ENCODE measurements at regions not wholly inside any gene's neighbourhood (a gene's known extent, or its start where the extent isn't known, plus 50 kb on each side); places are given as distances from the start of the nearest gene placed in this dataset.

- Histone ChIP-seq H3K4me3 (ENCODE audit: low read depth, low read length) (no peak overlapping the region), H3K27ac (ENCODE audit: low read depth) (no peak overlapping the region), H3K36me3 (ENCODE audit: insufficient read depth) (no peaks in the 10 kb centered on the region), H3K4me1 (ENCODE audit: insufficient read depth) (no peaks in the 10 kb centered on the region)
- no peak for DNase-seq (ENCODE audit: extremely low spot score)
- WGBS, result 55% methylated on average over 5 of the region's 5 CpGs
Measured at GRCh38 chr2:103264058-103264768, 502.4 kb downstream of the TMEM182 start.

DNA sequence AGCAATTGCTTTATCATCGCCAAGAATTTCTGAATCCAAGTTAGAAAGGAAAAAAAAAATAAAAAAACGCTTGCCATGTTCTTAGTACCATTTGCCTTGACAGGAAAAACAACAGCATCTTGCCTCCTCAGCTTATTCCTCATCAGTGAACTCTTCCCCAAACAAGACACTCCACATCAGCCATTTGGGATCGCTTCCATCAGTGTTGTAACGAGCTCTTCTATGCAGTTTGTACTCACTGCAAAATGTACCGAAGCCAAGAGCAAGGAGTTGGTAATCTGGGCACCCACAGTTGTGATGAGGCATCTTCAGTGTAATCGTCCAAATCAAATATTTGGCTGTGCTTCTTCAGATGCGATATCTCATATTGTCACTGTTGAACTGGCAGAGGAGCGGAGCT, 503.7 kb downstream of the TMEM182 start:
- Histone ChIP-seq H3K4me1 (ENCODE audit: insufficient read depth) (no peaks in the 10 kb centered on the region), H3K27ac (ENCODE audit: low read depth) (no peak overlapping the region), H3K36me3 (ENCODE audit: insufficient read depth) (no peaks in the 10 kb centered on the region), H3K4me3 (ENCODE audit: low read depth, low read length) (no peak overlapping the region)
- WGBS, result 86% methylated on average over 8 of the region's 8 CpGs
- no peak for DNase-seq (ENCODE audit: extremely low spot score)

DNA sequence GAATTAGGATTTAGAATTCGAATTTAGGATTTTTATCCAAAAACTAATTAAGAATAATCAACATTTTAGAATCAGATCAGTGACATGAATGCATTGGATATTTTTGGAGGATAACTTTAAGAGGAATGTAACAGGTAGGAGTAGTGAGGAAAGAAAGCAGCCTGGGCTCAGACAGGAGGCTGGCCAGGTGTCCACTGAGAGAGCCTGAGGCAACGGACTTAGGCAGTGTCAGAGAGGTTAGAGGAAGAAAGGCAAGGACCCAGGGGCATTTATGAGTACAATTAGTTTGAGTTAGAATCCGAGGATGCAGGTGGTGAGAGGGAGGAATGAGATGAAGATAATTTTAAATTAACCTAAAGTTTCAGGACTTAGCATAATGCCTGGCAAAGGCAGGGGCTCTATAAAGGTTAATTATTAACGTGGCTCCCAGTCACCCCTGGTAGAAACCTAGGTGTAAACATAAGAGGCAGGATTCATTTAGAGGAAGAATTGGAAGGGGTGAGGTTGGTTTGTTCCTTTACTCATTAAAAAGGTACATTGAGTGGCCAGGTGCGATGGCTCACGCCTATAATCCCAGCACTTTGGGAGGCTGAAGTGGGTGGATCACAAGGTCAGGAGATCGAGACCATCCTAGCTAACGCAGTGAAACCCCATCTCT, 507.1 kb downstream of the TMEM182 start:
- Histone ChIP-seq H3K4me1 (ENCODE audit: insufficient read depth) (no peaks in the 10 kb centered on the region), H3K36me3 (ENCODE audit: insufficient read depth) (no peaks in the 10 kb centered on the region), H3K27ac (ENCODE audit: low read depth) (no peak overlapping the region), H3K4me3 (ENCODE audit: low read depth, low read length) (no peak overlapping the region)
- WGBS, result 73% methylated on average over 8 of the region's 8 CpGs
- no peak for DNase-seq (ENCODE audit: extremely low spot score)

- Histone ChIP-seq H3K4me3 (ENCODE audit: low read depth, low read length) (no peak overlapping the region), H3K27ac (ENCODE audit: low read depth) (no peak overlapping the region), H3K4me1 (ENCODE audit: insufficient read depth) (no peaks in the 10 kb centered on the region), H3K36me3 (ENCODE audit: insufficient read depth) (no peaks in the 10 kb centered on the region)
- no peak for DNase-seq (ENCODE audit: extremely low spot score)
- 90% methylated on average over 2 of the region's 2 CpGs for WGBS
Measured at GRCh38 chr2:103276869-103277268, 515.0 kb downstream of the TMEM182 start.

GRCh38 chr2:103284750-103285149, 522.9 kb downstream of the TMEM182 start:
- H3K4me1 ChIP-seq (ENCODE audit: insufficient read depth), result no peaks in the 10 kb centered on the region
- no peak overlapping the region for H3K27ac ChIP-seq (ENCODE audit: low read depth)
- 70% methylated on average over 4 of the region's 4 CpGs for WGBS
- no peak overlapping the region for H3K4me3 ChIP-seq (ENCODE audit: low read depth, low read length)
- H3K36me3 ChIP-seq (ENCODE audit: insufficient read depth), result no peaks in the 10 kb centered on the region
- no peak for DNase-seq (ENCODE audit: extremely low spot score)

DNA sequence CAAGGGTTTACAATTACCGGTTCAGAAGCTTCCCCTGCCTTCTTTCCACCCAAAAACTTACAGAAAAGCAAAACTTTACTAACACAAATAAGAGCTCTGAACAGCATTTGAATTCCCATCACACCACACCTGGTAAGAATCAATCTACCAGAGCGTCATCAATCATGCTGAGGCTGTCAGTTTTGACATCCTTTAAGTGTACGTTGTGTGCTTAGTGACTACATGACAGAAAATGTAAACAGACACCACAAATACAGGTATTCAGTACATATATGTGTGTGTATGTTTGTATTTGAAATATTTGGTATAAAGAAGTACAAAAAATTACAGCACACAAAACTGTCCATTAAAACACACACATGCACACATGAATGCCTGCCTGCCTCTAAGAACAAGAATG, 523.5 kb downstream of the TMEM182 start:
- no peaks in the 10 kb centered on the region for H3K36me3 ChIP-seq (ENCODE audit: insufficient read depth)
- DNase-seq (ENCODE audit: extremely low spot score), result no peak
- 71% methylated on average over 3 of the region's 3 CpGs for WGBS
- no peak overlapping the region for H3K27ac ChIP-seq (ENCODE audit: low read depth)
- no peak overlapping the region for H3K4me3 ChIP-seq (ENCODE audit: low read depth, low read length)
- H3K4me1 ChIP-seq (ENCODE audit: insufficient read depth), result no peaks in the 10 kb centered on the region

- Histone ChIP-seq H3K4me3 (ENCODE audit: low read depth, low read length) (no peak overlapping the region), H3K27ac (ENCODE audit: low read depth) (no peak overlapping the region), H3K36me3 (ENCODE audit: insufficient read depth) (no peaks in the 10 kb centered on the region), H3K4me1 (ENCODE audit: insufficient read depth) (no peaks in the 10 kb centered on the region)
- WGBS, result 81% methylated on average over 4 of the region's 4 CpGs
- no peak for DNase-seq (ENCODE audit: extremely low spot score)
Measured at GRCh38 chr2:103287746-103288145, 525.9 kb downstream of the TMEM182 start.

- WGBS, result 54% methylated on average over 5 of the region's 5 CpGs
- Histone ChIP-seq H3K4me1 (ENCODE audit: insufficient read depth) (no peaks in the 10 kb centered on the region), H3K4me3 (ENCODE audit: low read depth, low read length) (no peak overlapping the region), H3K27ac (ENCODE audit: low read depth) (no peak overlapping the region), H3K36me3 (ENCODE audit: insufficient read depth) (no peaks in the 10 kb centered on the region)
- no peak for DNase-seq (ENCODE audit: extremely low spot score)
Measured at GRCh38 chr2:103288696-103289095, 526.9 kb downstream of the TMEM182 start.

GRCh38 chr2:103289105-103289725, 527.4 kb downstream of the TMEM182 start:
- no peak for DNase-seq (ENCODE audit: extremely low spot score)
- H3K4me3 ChIP-seq (ENCODE audit: low read depth, low read length), result no peak overlapping the region
- H3K36me3 ChIP-seq (ENCODE audit: insufficient read depth), result no peaks in the 10 kb centered on the region
- no peak overlapping the region for H3K27ac ChIP-seq (ENCODE audit: low read depth)
- no peaks in the 10 kb centered on the region for H3K4me1 ChIP-seq (ENCODE audit: insufficient read depth)
- WGBS, result 33% methylated on average over 5 of the region's 5 CpGs

DNA sequence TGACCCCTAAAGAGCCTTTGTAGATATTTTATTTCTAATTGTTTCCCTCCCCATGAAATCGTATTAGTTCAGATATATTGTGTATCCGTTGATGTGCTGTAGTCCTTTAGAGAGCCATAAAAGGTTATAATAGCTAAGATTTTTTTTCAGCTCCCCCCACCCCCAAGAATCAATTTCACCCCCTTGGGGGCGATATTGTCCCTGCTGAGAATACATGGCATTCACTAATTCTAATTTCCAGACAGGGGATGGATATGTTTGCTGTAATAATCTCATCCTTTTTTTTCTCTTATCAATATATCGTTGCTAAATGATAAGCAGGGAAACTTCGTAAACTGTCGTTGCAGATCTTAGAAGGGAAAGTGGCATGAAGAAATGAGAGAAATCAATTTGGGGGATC, 530.7 kb downstream of the TMEM182 start:
- no peak for DNase-seq (ENCODE audit: extremely low spot score)
- WGBS, result 38% methylated on average over 6 of the region's 6 CpGs
- Histone ChIP-seq H3K27ac (ENCODE audit: low read depth) (no peak overlapping the region), H3K4me1 (ENCODE audit: insufficient read depth) (no peaks in the 10 kb centered on the region), H3K4me3 (ENCODE audit: low read depth, low read length) (no peak overlapping the region), H3K36me3 (ENCODE audit: insufficient read depth) (no peaks in the 10 kb centered on the region)

- H3K36me3 ChIP-seq (ENCODE audit: insufficient read depth), result no peaks in the 10 kb centered on the region
- DNase-seq (ENCODE audit: extremely low spot score), result no peak
- no peak overlapping the region for H3K27ac ChIP-seq (ENCODE audit: low read depth)
- no peaks in the 10 kb centered on the region for H3K4me1 ChIP-seq (ENCODE audit: insufficient read depth)
- WGBS, result 14% methylated on average over 16 of the region's 16 CpGs
- H3K4me3 ChIP-seq (ENCODE audit: low read depth, low read length), result no peak overlapping the region
Measured at GRCh38 chr2:103293067-103293741, 531.4 kb downstream of the TMEM182 start.

- no peak for DNase-seq (ENCODE audit: extremely low spot score)
- no peaks in the 10 kb centered on the region for H3K4me1 ChIP-seq (ENCODE audit: insufficient read depth)
- H3K27ac ChIP-seq (ENCODE audit: low read depth), result no peak overlapping the region
- no peaks in the 10 kb centered on the region for H3K36me3 ChIP-seq (ENCODE audit: insufficient read depth)
- H3K4me3 ChIP-seq (ENCODE audit: low read depth, low read length), result no peak overlapping the region
- WGBS, result 18% methylated on average over 3 of the region's 3 CpGs
Measured at GRCh38 chr2:103293742-103294077, 531.9 kb downstream of the TMEM182 start.

DNA sequence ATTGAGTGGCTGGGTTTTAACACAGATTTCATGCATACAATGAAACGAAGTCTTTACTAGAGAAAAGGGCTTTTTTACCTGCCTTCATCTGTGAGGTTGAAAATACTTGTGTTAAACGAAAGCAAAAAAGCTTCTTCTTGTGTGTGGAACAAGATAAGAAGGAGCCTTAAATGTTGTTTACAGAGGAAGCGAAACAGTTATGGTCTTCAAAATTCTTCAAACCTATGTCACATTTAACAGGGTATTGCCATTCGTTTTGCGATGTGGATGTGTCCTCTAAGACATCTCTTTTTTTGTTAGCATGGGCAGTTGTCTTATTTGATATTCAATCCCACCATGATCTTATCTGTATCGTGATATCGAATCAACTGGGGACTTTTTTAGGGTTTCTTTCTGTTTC, 532.6 kb downstream of the TMEM182 start:
- 39% methylated on average over 7 of the region's 7 CpGs for WGBS

DNA sequence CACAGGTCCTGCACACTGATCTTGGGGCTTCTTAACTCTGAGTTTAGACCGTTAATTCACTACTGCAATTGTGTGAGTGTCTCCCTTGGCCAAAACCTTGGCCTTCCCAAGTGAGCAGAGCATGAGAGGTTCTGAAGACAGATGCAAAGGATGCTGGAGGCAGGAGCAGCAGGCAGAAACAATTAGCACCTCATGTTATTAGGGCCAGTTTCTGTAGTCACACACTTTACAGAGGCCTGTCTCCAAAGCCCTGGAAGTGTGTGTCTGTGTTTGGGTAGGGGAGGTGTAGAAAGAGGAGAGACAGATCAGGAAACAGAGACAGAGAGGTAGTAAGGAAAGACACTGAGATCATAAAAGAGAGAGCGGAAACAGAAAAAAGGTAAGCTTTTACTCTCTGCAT, 533.8 kb downstream of the TMEM182 start:
- no peaks in the 10 kb centered on the region for H3K36me3 ChIP-seq (ENCODE audit: insufficient read depth)
- 58% methylated on average over 2 of the region's 2 CpGs for WGBS
- no peaks in the 10 kb centered on the region for H3K4me1 ChIP-seq (ENCODE audit: insufficient read depth)
- H3K27ac ChIP-seq (ENCODE audit: low read depth), result no peak overlapping the region
- DNase-seq (ENCODE audit: extremely low spot score), result no peak
- H3K4me3 ChIP-seq (ENCODE audit: low read depth, low read length), result no peak overlapping the region

More for the DNA sequence above, 532.6 kb downstream of the TMEM182 start:
- H3K4me1 ChIP-seq (ENCODE audit: insufficient read depth), result no peaks in the 10 kb centered on the region
- H3K27ac ChIP-seq (ENCODE audit: low read depth), result no peak overlapping the region
- no peaks in the 10 kb centered on the region for H3K36me3 ChIP-seq (ENCODE audit: insufficient read depth)
- no peak for DNase-seq (ENCODE audit: extremely low spot score)
- no peak overlapping the region for H3K4me3 ChIP-seq (ENCODE audit: low read depth, low read length)

Measured in urinary bladder (tissue), 3 donors.